CD4-positive, CD25-positive, alpha-beta regulatory T cell (primary cell): ENCODE measurements at regions not wholly inside any gene's neighbourhood (a gene's known extent, or its start where the extent isn't known, plus 50 kb on each side); places are given as distances from the start of the nearest gene placed in this dataset.

Experiments
- ATAC-seq, 2 donors: fragments of 150-1000 bp; cut with Tn5 transposase; one replicate each; pipeline ENCODE4 v1.10.0; 2021; ENCODE audit warnings: low read depth in 2 of 2, moderate number of reproducible peaks in 2 of 2, moderate library complexity in 1 of 2
- DNase-seq, 3 donors: peaks; one replicate each; pipeline versions ENCODE4 v3.0.0 to v3.0.0-alpha.2; 2012 to 2022; ENCODE audit warnings: mixed read lengths in 1 of 3
- H3K27ac ChIP-seq: one replicate; pipeline ENCODE4 v1.7.0; 2013; ENCODE audit warnings: mild to moderate bottlenecking, low read length; ENCODE audit not compliant: insufficient read depth, poor library complexity, severe bottlenecking
- H3K27me3 ChIP-seq: one replicate; pipeline ENCODE4 v1.7.0; 2013; ENCODE audit warnings: low read length; ENCODE audit not compliant: control insufficient read depth, insufficient read depth
- H3K36me3 ChIP-seq: one replicate; pipeline ENCODE4 v1.7.0; 2013; ENCODE audit warnings: mild to moderate bottlenecking, low read length, moderate library complexity; ENCODE audit not compliant: control insufficient read depth, insufficient read depth
- H3K4me1 ChIP-seq: 2 replicates; pipeline ENCODE4 v1.7.0; 2013; ENCODE audit warnings: mild to moderate bottlenecking, low read length; ENCODE audit not compliant: insufficient read depth, control insufficient read depth, poor library complexity, severe bottlenecking
- H3K4me3 ChIP-seq: one replicate; pipeline ENCODE4 v1.7.0; 2013; ENCODE audit warnings: low read depth, mild to moderate bottlenecking, low read length, moderate library complexity
- H3K9me3 ChIP-seq, 2 experiments: 1 replicate in 1 of 2; 2 replicates in 1 of 2; pipeline ENCODE4 v1.7.0; 2013; ENCODE audit warnings: low read length in 2 of 2, mild to moderate bottlenecking in 1 of 2, moderate library complexity in 1 of 2; ENCODE audit not compliant: control insufficient read depth in 2 of 2
- H3K27ac Mint-ChIP-seq, 3 donors: one replicate each; pipeline ENCODE4 v1.8.0; 2020 to 2022; ENCODE audit warnings: mild to moderate bottlenecking in 3 of 3, mixed read lengths in 3 of 3, moderate library complexity in 2 of 3
- H3K27me3 Mint-ChIP-seq: one replicate; pipeline ENCODE4 v1.8.0; 2022; ENCODE audit warnings: mild to moderate bottlenecking, mixed read lengths
- H3K36me3 Mint-ChIP-seq: one replicate; pipeline ENCODE4 v1.8.0; 2020; ENCODE audit warnings: mixed read lengths
- H3K4me1 Mint-ChIP-seq, 4 donors: one replicate each; pipeline ENCODE4 v1.8.0; 2020 to 2022; ENCODE audit warnings: mixed read lengths in 4 of 4, mild to moderate bottlenecking in 1 of 4
- H3K4me3 Mint-ChIP-seq, 4 donors: one replicate each; pipeline ENCODE4 v1.8.0; 2020 to 2022; ENCODE audit warnings: mild to moderate bottlenecking in 4 of 4, mixed read lengths in 4 of 4, moderate library complexity in 3 of 4
- H3K9me3 Mint-ChIP-seq, 7 donors: one replicate each; pipeline ENCODE4 v1.8.0; 2020 to 2022; ENCODE audit warnings: mixed read lengths in 7 of 7, mild to moderate bottlenecking in 3 of 7, moderate library complexity in 2 of 7

GRCh38 chr1:5093042-5093441 is 438.6 kb downstream of the AJAP1 start:
- peaks cover 20 to 25% of the 10 kb centered on the region in 2 experiments for H3K9me3 ChIP-seq
- Mint-ChIP-seq H3K9me3 (peaks cover 0 to 31% (median 5%) of the 10 kb centered on the region in 7 donors), H3K27me3 (no peaks in the 10 kb centered on the region), H3K27ac (no peak overlapping the region), H3K36me3 (no peaks in the 10 kb centered on the region), H3K4me1 (no peaks in the 10 kb centered on the region), H3K4me3 (no peak overlapping the region)
- no peak overlapping the region for H3K27ac ChIP-seq
- H3K4me3 ChIP-seq, result no peak overlapping the region
- no peaks in the 10 kb centered on the region for H3K36me3 ChIP-seq
- ATAC-seq (no peak), DNase-seq (no peak)
- no peaks in the 10 kb centered on the region for H3K27me3 ChIP-seq
- H3K4me1 ChIP-seq, result no peaks in the 10 kb centered on the region

- H3K27ac ChIP-seq, result no peak overlapping the region
- H3K9me3 Mint-ChIP-seq, result peaks cover 0 to 5% (median 1%) of the 10 kb centered on the region in 7 donors
- H3K4me3 Mint-ChIP-seq, result no peak overlapping the region
Observed at GRCh38 chr1:5084676-5085075, 430.3 kb downstream of the AJAP1 start.

GRCh38 chr1:5067246-5067645 is 412.8 kb downstream of the AJAP1 start:
- peaks cover 0 to 3% (median 0%) of the 10 kb centered on the region in 7 donors for H3K9me3 Mint-ChIP-seq
- H3K27ac ChIP-seq, result no peak overlapping the region
- H3K27ac Mint-ChIP-seq, result no peak overlapping the region
- no peaks in the 10 kb centered on the region for H3K36me3 Mint-ChIP-seq
- H3K36me3 ChIP-seq, result no peaks in the 10 kb centered on the region
- peaks cover 4 to 6% of the 10 kb centered on the region in 2 experiments for H3K9me3 ChIP-seq
- peaks cover 15% of the 10 kb centered on the region for H3K27me3 Mint-ChIP-seq
- no peak overlapping the region for H3K4me3 ChIP-seq
- ATAC-seq (no peak), DNase-seq (no peak)
- no peak overlapping the region for H3K4me3 Mint-ChIP-seq
- no peaks in the 10 kb centered on the region for H3K4me1 ChIP-seq
- no peaks in the 10 kb centered on the region for H3K4me1 Mint-ChIP-seq
- H3K27me3 ChIP-seq, result no peaks in the 10 kb centered on the region

More at GRCh38 chr1:5084676-5085075, 430.3 kb downstream of the AJAP1 start:
- DNase-seq (no peak), ATAC-seq (no peak)
- Mint-ChIP-seq H3K36me3 (no peaks in the 10 kb centered on the region), H3K27me3 (no peaks in the 10 kb centered on the region), H3K27ac (no peak overlapping the region), H3K4me1 (no peaks in the 10 kb centered on the region)
- no peak overlapping the region for H3K4me3 ChIP-seq
- H3K4me1 ChIP-seq, result no peaks in the 10 kb centered on the region
- H3K9me3 ChIP-seq, result no peaks in the 10 kb centered on the region
- H3K36me3 ChIP-seq, result no peaks in the 10 kb centered on the region
- no peaks in the 10 kb centered on the region for H3K27me3 ChIP-seq

GRCh38 chr1:5053744-5054143 is 399.3 kb downstream of the AJAP1 start:
- no peak overlapping the region for H3K27ac Mint-ChIP-seq
- Histone ChIP-seq H3K9me3 (peaks cover 5 to 11% of the 10 kb centered on the region in 2 experiments), H3K4me1 (no peaks in the 10 kb centered on the region), H3K4me3 (no peak overlapping the region), H3K27me3 (no peaks in the 10 kb centered on the region), H3K27ac (no peak overlapping the region), H3K36me3 (no peaks in the 10 kb centered on the region)
- no peaks in the 10 kb centered on the region for H3K4me1 Mint-ChIP-seq
- no peak overlapping the region for H3K4me3 Mint-ChIP-seq
- DNase-seq (no peak), ATAC-seq (no peak)
- peaks cover 13% of the 10 kb centered on the region for H3K27me3 Mint-ChIP-seq
- no peaks in the 10 kb centered on the region for H3K36me3 Mint-ChIP-seq
- peaks cover 0 to 18% (median 10%) of the 10 kb centered on the region in 7 donors for H3K9me3 Mint-ChIP-seq

GRCh38 chr1:5029136-5029535 is 374.7 kb downstream of the AJAP1 start:
- no peak for DNase-seq
- no peak overlapping the region for H3K27ac ChIP-seq
- H3K36me3 Mint-ChIP-seq, result no peaks in the 10 kb centered on the region
- no peaks in the 10 kb centered on the region for H3K36me3 ChIP-seq
- no peak overlapping the region for H3K4me3 ChIP-seq
- ATAC-seq, result no peak
- no peaks in the 10 kb centered on the region for H3K4me1 Mint-ChIP-seq
- H3K27ac Mint-ChIP-seq, result no peak overlapping the region
- H3K4me3 Mint-ChIP-seq, result no peak overlapping the region
- H3K27me3 ChIP-seq, result no peaks in the 10 kb centered on the region
- H3K9me3 ChIP-seq, result no peaks in the 10 kb centered on the region
- no peaks in the 10 kb centered on the region for H3K4me1 ChIP-seq
- H3K9me3 Mint-ChIP-seq, result peaks cover 0 to 9% (median 0%) of the 10 kb centered on the region in 7 donors
- no peaks in the 10 kb centered on the region for H3K27me3 Mint-ChIP-seq

GRCh38 chr1:5012249-5012648 is 357.8 kb downstream of the AJAP1 start:
- H3K4me1 ChIP-seq, result no peaks in the 10 kb centered on the region
- no peak for ATAC-seq
- H3K4me1 Mint-ChIP-seq, result no peaks in the 10 kb centered on the region

GRCh38 chr1:5010656-5011055 is 356.2 kb downstream of the AJAP1 start:
- no peaks in the 10 kb centered on the region for H3K27me3 Mint-ChIP-seq
- no peaks in the 10 kb centered on the region for H3K36me3 Mint-ChIP-seq
- no peak for DNase-seq
- no peak overlapping the region for H3K4me3 Mint-ChIP-seq
- H3K27me3 ChIP-seq, result no peaks in the 10 kb centered on the region
- no peak overlapping the region for H3K27ac ChIP-seq
- no peaks in the 10 kb centered on the region for H3K36me3 ChIP-seq
- H3K4me1 ChIP-seq, result no peaks in the 10 kb centered on the region
- ATAC-seq, result no peak
- no peaks in the 10 kb centered on the region for H3K9me3 ChIP-seq
- H3K27ac Mint-ChIP-seq, result no peak overlapping the region
- H3K4me1 Mint-ChIP-seq, result no peaks in the 10 kb centered on the region
- no peak overlapping the region for H3K4me3 ChIP-seq
- H3K9me3 Mint-ChIP-seq, result no peaks in the 10 kb centered on the region

More at GRCh38 chr1:5012249-5012648, 357.8 kb downstream of the AJAP1 start:
- no peaks in the 10 kb centered on the region for H3K27me3 Mint-ChIP-seq
- no peaks in the 10 kb centered on the region for H3K36me3 ChIP-seq
- H3K27me3 ChIP-seq, result no peaks in the 10 kb centered on the region
- no peaks in the 10 kb centered on the region for H3K9me3 Mint-ChIP-seq
- H3K4me3 ChIP-seq, result no peak overlapping the region
- H3K9me3 ChIP-seq, result no peaks in the 10 kb centered on the region
- DNase-seq, result no peak
- no peak overlapping the region for H3K4me3 Mint-ChIP-seq
- H3K27ac Mint-ChIP-seq, result no peak overlapping the region
- no peaks in the 10 kb centered on the region for H3K36me3 Mint-ChIP-seq
- no peak overlapping the region for H3K27ac ChIP-seq

- Mint-ChIP-seq H3K36me3 (no peaks in the 10 kb centered on the region), H3K9me3 (no peaks in the 10 kb centered on the region), H3K4me1 (no peaks in the 10 kb centered on the region), H3K4me3 (no peak overlapping the region), H3K27me3 (no peaks in the 10 kb centered on the region), H3K27ac (no peak overlapping the region)
- Histone ChIP-seq H3K27ac (no peak overlapping the region), H3K4me1 (no peaks in the 10 kb centered on the region), H3K9me3 (no peaks in the 10 kb centered on the region), H3K27me3 (no peaks in the 10 kb centered on the region), H3K4me3 (no peak overlapping the region), H3K36me3 (no peaks in the 10 kb centered on the region)
- no peak for DNase-seq
- no peak for ATAC-seq
Observed at GRCh38 chr1:5010236-5010635, 355.8 kb downstream of the AJAP1 start.
